ENCODE measurements at regions not wholly inside any gene's neighbourhood (a gene's known extent, or its start where the extent isn't known, plus 50 kb on each side); places are given as distances from the start of the nearest gene placed in this dataset.
"Not testable (repeated sequence)": the region's sequence is repeated elsewhere in the genome, so short reads cannot be mapped to it uniquely, and the experiment has no call there.

GRCh38 chr10:34957531-34957930 is 132.6 kb downstream of the CUL2 start:
- ATAC-seq (no peak), DNase-seq (no peak)
- Mint-ChIP-seq H3K27ac (no peak overlapping the region), H3K36me3 (no peaks in the 10 kb centered on the region), H3K9me3 (no peaks in the 10 kb centered on the region), H3K27me3 (peaks cover 0 to 2% (median 0%) of the 10 kb centered on the region in 5 donors), H3K4me3 (no peak overlapping the region), H3K4me1 (no peaks in the 10 kb centered on the region)
- POLR2A ChIA-PET, result no interaction called here

GRCh38 chr10:34956756-34957155 is 133.4 kb downstream of the CUL2 start:
- Mint-ChIP-seq H3K36me3 (no peaks in the 10 kb centered on the region), H3K27me3 (peaks cover 0 to 2% (median 0%) of the 10 kb centered on the region in 5 donors), H3K9me3 (no peaks in the 10 kb centered on the region), H3K4me3 (no peak overlapping the region), H3K27ac (no peak overlapping the region), H3K4me1 (no peaks in the 10 kb centered on the region)
- POLR2A ChIA-PET, result no interaction called here
- DNase-seq (no peak), ATAC-seq (no peak)

- H3K27me3 Mint-ChIP-seq, result peaks cover 0 to 2% (median 0%) of the 10 kb centered on the region in 5 donors
- POLR2A ChIA-PET, result no interaction called here
- DNase-seq, result no peak
- no peak for ATAC-seq
- H3K4me1 Mint-ChIP-seq, result no peaks in the 10 kb centered on the region
- H3K36me3 Mint-ChIP-seq, result no peaks in the 10 kb centered on the region
- no peak overlapping the region for H3K4me3 Mint-ChIP-seq
- no peaks in the 10 kb centered on the region for H3K9me3 Mint-ChIP-seq
- no peak overlapping the region for H3K27ac Mint-ChIP-seq
Measured at GRCh38 chr10:34955391-34955790, 134.8 kb downstream of the CUL2 start.

GRCh38 chr10:34954142-34954541 is 136.0 kb downstream of the CUL2 start:
- no peak for ATAC-seq
- DNase-seq, result no peak
- H3K27me3 Mint-ChIP-seq, result peaks cover 0 to 2% (median 0%) of the 10 kb centered on the region in 5 donors
- no peaks in the 10 kb centered on the region for H3K9me3 Mint-ChIP-seq
- H3K4me1 Mint-ChIP-seq, result no peaks in the 10 kb centered on the region
- no peak overlapping the region for H3K27ac Mint-ChIP-seq
- POLR2A ChIA-PET, result no interaction called here
- no peaks in the 10 kb centered on the region for H3K36me3 Mint-ChIP-seq
- H3K4me3 Mint-ChIP-seq, result no peak overlapping the region

GRCh38 chr10:34951263-34951887 is 136.3 kb upstream of the PARD3 start:
- H3K36me3 Mint-ChIP-seq, DNase-seq, ATAC-seq, H3K4me1 Mint-ChIP-seq, H3K9me3 Mint-ChIP-seq, H3K27ac Mint-ChIP-seq, POLR2A ChIA-PET, H3K4me3 Mint-ChIP-seq: not testable (repeated sequence)
- H3K27me3 Mint-ChIP-seq, result peaks cover 2 to 12% (median 4%) of the 10 kb centered on the region in 5 donors

GRCh38 chr10:34945951-34946522 is 130.9 kb upstream of the PARD3 start:
- H3K9me3 Mint-ChIP-seq, H3K27ac Mint-ChIP-seq, H3K4me3 Mint-ChIP-seq: not testable (repeated sequence)

GRCh38 chr10:34941471-34942357 is 126.6 kb upstream of the PARD3 start:
- no peak overlapping the region for H3K27ac Mint-ChIP-seq
- POLR2A ChIA-PET, result no interaction called here
- H3K4me3 Mint-ChIP-seq, result no peak overlapping the region
- DNase-seq (no peak), ATAC-seq (no peak)
- no peaks in the 10 kb centered on the region for H3K36me3 Mint-ChIP-seq
- H3K27me3 Mint-ChIP-seq, result peaks cover 0 to 9% (median 2%) of the 10 kb centered on the region in 5 donors
- no peaks in the 10 kb centered on the region for H3K4me1 Mint-ChIP-seq
- H3K9me3 Mint-ChIP-seq, result peaks cover 0 to 8% (median 0%) of the 10 kb centered on the region in 9 donors

More at GRCh38 chr10:34945951-34946522, 130.9 kb upstream of the PARD3 start:
- H3K36me3 Mint-ChIP-seq, ATAC-seq, H3K4me1 Mint-ChIP-seq, DNase-seq, POLR2A ChIA-PET: not testable (repeated sequence)
- peaks cover 0 to 20% (median 5%) of the 10 kb centered on the region in 5 donors for H3K27me3 Mint-ChIP-seq

- no peak for DNase-seq
- no peaks in the 10 kb centered on the region for H3K36me3 Mint-ChIP-seq
- peaks cover 0 to 8% (median 0%) of the 10 kb centered on the region in 9 donors for H3K9me3 Mint-ChIP-seq
- ATAC-seq, result no peak
- H3K4me3 Mint-ChIP-seq, result no peak overlapping the region
- H3K27me3 Mint-ChIP-seq, result peaks cover 0 to 9% (median 3%) of the 10 kb centered on the region in 5 donors
- POLR2A ChIA-PET, result no interaction called here
- no peak overlapping the region for H3K27ac Mint-ChIP-seq
- H3K4me1 Mint-ChIP-seq, result no peaks in the 10 kb centered on the region
Measured at GRCh38 chr10:34940436-34940835, 125.3 kb upstream of the PARD3 start.

GRCh38 chr10:34938399-34938670 is 123.2 kb upstream of the PARD3 start:
- Mint-ChIP-seq H3K4me3 (no peak overlapping the region), H3K27ac (no peak overlapping the region), H3K4me1 (no peaks in the 10 kb centered on the region), H3K27me3 (peaks cover 0 to 8% (median 3%) of the 10 kb centered on the region in 5 donors), H3K36me3 (no peaks in the 10 kb centered on the region), H3K9me3 (peaks cover 0 to 5% (median 0%) of the 10 kb centered on the region in 9 donors)
- POLR2A ChIA-PET, result no interaction called here
- ATAC-seq (no peak), DNase-seq (no peak)

- DNase-seq, H3K36me3 Mint-ChIP-seq, H3K4me3 Mint-ChIP-seq, ATAC-seq, H3K4me1 Mint-ChIP-seq, H3K9me3 Mint-ChIP-seq, H3K27ac Mint-ChIP-seq, H3K27me3 Mint-ChIP-seq, POLR2A ChIA-PET: not testable (repeated sequence)
Measured at GRCh38 chr10:34937643-34938398, 122.7 kb upstream of the PARD3 start.

- POLR2A ChIA-PET, result no interaction called here
- Mint-ChIP-seq H3K4me1 (no peaks in the 10 kb centered on the region), H3K36me3 (peaks cover 0 to 2% (median 0%) of the 10 kb centered on the region in 3 donors), H3K27ac (no peak overlapping the region), H3K4me3 (no peak overlapping the region), H3K9me3 (no peaks in the 10 kb centered on the region), H3K27me3 (peaks cover 0 to 5% (median 0%) of the 10 kb centered on the region in 5 donors)
- ATAC-seq, result no peak
- no peak for DNase-seq
Measured at GRCh38 chr10:34936061-34936460, 121.0 kb upstream of the PARD3 start.

GRCh38 chr10:34933676-34934075 is 118.6 kb upstream of the PARD3 start:
- peaks cover 0 to 2% (median 0%) of the 10 kb centered on the region in 9 donors for H3K9me3 Mint-ChIP-seq
- DNase-seq (no peak), ATAC-seq (no peak)
- no peak overlapping the region for H3K4me3 Mint-ChIP-seq
- peaks cover 0 to 8% (median 0%) of the 10 kb centered on the region in 5 donors for H3K27me3 Mint-ChIP-seq
- peaks cover 0 to 2% (median 0%) of the 10 kb centered on the region in 3 donors for H3K36me3 Mint-ChIP-seq
- POLR2A ChIA-PET, result no interaction called here
- no peaks in the 10 kb centered on the region for H3K4me1 Mint-ChIP-seq
- H3K27ac Mint-ChIP-seq, result no peak overlapping the region

- POLR2A ChIA-PET, result no interaction called here
- H3K27me3 Mint-ChIP-seq, result peaks cover 0 to 10% (median 0%) of the 10 kb centered on the region in 5 donors
- H3K36me3 Mint-ChIP-seq, result peaks cover 0 to 2% (median 0%) of the 10 kb centered on the region in 3 donors
- DNase-seq, result no peak
- peaks cover 0 to 2% (median 0%) of the 10 kb centered on the region in 9 donors for H3K9me3 Mint-ChIP-seq
- H3K4me1 Mint-ChIP-seq, result no peaks in the 10 kb centered on the region
- H3K4me3 Mint-ChIP-seq, result no peak overlapping the region
- ATAC-seq, result no peak
- H3K27ac Mint-ChIP-seq, result no peak overlapping the region
Measured at GRCh38 chr10:34932235-34932634, 117.1 kb upstream of the PARD3 start.

All from naive thymus-derived CD8-positive, alpha-beta T cell (primary cell).